Glutamatergic neuron (in vitro differentiated cells): ENCODE measurements at regions not wholly inside any gene's neighbourhood (a gene's known extent, or its start where the extent isn't known, plus 50 kb on each side); places are given as distances from the start of the nearest gene placed in this dataset.

Experiments used
- DNase-seq: peaks from one replicate; pipeline ENCODE4 v3.0.0; 2022
- H3K27ac Mint-ChIP-seq: one replicate; pipeline ENCODE4 v1.8.0; 2020; ENCODE audit warnings: mild to moderate bottlenecking, mixed read lengths, inconsistent platforms; ENCODE audit not compliant: unreplicated experiment
- H3K27me3 Mint-ChIP-seq: one replicate; pipeline ENCODE4 v1.8.0; 2020; ENCODE audit warnings: mild to moderate bottlenecking, moderate library complexity, mixed read lengths, inconsistent platforms; ENCODE audit not compliant: unreplicated experiment
- H3K36me3 Mint-ChIP-seq: one replicate; pipeline ENCODE4 v1.8.0; 2020; ENCODE audit warnings: mild to moderate bottlenecking, mixed read lengths, inconsistent platforms; ENCODE audit not compliant: unreplicated experiment
- H3K4me1 Mint-ChIP-seq: one replicate; pipeline ENCODE4 v1.8.0; 2020; ENCODE audit warnings: mild to moderate bottlenecking, low read depth, mixed read lengths, inconsistent platforms; ENCODE audit not compliant: unreplicated experiment
- H3K4me3 Mint-ChIP-seq: one replicate; pipeline ENCODE4 v1.8.0; 2020; ENCODE audit warnings: mild to moderate bottlenecking, mixed read lengths, inconsistent platforms; ENCODE audit not compliant: unreplicated experiment
- H3K9me3 Mint-ChIP-seq: one replicate; pipeline ENCODE4 v1.8.0; 2020; ENCODE audit warnings: mild to moderate bottlenecking, moderate library complexity, mixed read lengths, inconsistent platforms; ENCODE audit not compliant: unreplicated experiment
- TF ChIP-seq, protein P1 (sequence below): fragments of 200-600 bp; sonication (generic); IDR thresholded peaks from one replicate; pipeline ENCODE4 v1.5.0; 2021; ENCODE audit not compliant: partially characterized antibody, unreplicated experiment

GRCh38 chr22:26743149-26743548, 85.8 kb downstream of the MIAT start:
- Mint-ChIP-seq H3K27ac (no peak overlapping the region), H3K4me1 (no peaks in the 10 kb centered on the region), H3K4me3 (no peak overlapping the region), H3K27me3 (no peaks in the 10 kb centered on the region), H3K9me3 (no peaks in the 10 kb centered on the region), H3K36me3 (no peaks in the 10 kb centered on the region)
- TF ChIP-seq, protein P1, sequence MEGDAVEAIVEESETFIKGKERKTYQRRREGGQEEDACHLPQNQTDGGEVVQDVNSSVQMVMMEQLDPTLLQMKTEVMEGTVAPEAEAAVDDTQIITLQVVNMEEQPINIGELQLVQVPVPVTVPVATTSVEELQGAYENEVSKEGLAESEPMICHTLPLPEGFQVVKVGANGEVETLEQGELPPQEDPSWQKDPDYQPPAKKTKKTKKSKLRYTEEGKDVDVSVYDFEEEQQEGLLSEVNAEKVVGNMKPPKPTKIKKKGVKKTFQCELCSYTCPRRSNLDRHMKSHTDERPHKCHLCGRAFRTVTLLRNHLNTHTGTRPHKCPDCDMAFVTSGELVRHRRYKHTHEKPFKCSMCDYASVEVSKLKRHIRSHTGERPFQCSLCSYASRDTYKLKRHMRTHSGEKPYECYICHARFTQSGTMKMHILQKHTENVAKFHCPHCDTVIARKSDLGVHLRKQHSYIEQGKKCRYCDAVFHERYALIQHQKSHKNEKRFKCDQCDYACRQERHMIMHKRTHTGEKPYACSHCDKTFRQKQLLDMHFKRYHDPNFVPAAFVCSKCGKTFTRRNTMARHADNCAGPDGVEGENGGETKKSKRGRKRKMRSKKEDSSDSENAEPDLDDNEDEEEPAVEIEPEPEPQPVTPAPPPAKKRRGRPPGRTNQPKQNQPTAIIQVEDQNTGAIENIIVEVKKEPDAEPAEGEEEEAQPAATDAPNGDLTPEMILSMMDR = no peak
- DNase-seq = no peak

DNA sequence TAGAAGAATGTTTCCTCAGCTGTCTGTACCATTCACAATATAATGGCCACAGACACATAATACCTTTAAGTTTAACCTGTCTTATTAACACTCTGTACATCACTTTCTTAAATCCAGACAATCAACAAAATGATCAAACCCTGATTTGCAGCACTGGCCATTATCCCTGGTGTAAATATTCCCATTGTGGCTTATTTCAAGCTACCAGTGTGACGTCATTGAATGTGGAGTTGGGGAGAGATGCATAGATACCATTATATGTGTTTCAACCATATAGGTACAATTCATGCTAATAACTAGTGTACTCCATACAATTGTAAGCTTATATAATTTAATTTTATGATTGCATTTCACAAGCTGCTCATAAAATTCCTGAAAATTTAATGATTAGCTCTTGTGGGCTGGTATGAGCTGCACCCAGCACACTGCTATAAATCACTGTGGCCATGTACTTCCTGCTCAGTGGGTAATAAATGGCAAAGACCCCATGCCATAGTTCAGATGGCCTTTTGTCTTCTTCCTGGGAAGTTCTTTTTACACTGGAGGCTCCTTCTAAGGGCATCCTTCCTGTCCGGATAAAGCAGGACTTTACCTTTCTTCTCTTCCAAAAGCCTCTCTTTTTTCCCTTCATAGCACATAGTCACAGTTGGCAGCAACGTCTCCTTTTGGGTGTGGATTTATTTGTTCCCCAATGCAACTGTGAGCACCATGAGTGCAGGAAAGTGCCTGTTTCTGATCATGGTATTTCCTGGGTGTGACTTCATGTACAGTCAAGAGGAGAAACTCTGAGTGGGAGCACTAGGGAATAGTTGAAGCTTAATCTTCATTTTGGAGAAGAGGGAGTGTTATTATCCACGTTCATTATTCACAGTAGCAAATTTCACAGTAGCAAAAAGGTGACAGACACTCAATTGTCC, 87.8 kb downstream of the MIAT start:
- TF ChIP-seq, protein P1 = no peak
- H3K27ac Mint-ChIP-seq = no peak overlapping the region
- H3K4me3 Mint-ChIP-seq = no peak overlapping the region
- peaks cover 2% of the 10 kb centered on the region for H3K27me3 Mint-ChIP-seq
- no peaks in the 10 kb centered on the region for H3K36me3 Mint-ChIP-seq
- no peaks in the 10 kb centered on the region for H3K9me3 Mint-ChIP-seq
- DNase-seq = no peak
- no peaks in the 10 kb centered on the region for H3K4me1 Mint-ChIP-seq

DNA sequence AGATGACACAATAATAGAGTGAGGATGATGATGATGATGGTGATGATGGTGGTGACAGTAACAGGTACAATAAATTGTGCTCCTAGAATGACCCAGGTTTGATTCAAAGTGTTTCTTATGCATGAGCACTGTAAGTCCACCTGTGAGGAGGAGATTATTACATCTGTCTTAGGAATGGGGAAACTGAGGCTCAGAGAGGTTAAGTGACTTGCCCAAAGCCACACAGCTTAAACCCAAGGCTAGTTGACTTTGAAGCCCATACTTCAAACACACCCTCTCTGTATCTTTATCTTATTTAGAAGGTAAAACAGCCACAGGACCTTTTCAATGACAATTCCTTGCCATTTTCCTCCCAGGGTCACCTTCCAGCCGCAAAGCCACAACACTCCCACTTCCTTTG, 88.9 kb downstream of the MIAT start:
- peaks cover 2% of the 10 kb centered on the region for H3K27me3 Mint-ChIP-seq
- H3K36me3 Mint-ChIP-seq = no peaks in the 10 kb centered on the region
- no peak overlapping the region for H3K27ac Mint-ChIP-seq
- TF ChIP-seq, protein P1 = no peak
- no peak overlapping the region for H3K4me3 Mint-ChIP-seq
- no peaks in the 10 kb centered on the region for H3K9me3 Mint-ChIP-seq
- no peak for DNase-seq
- H3K4me1 Mint-ChIP-seq = no peaks in the 10 kb centered on the region

GRCh38 chr22:26748845-26749244, 91.5 kb downstream of the MIAT start:
- H3K27me3 Mint-ChIP-seq = peaks cover 2% of the 10 kb centered on the region
- H3K27ac Mint-ChIP-seq = no peak overlapping the region
- DNase-seq = no peak
- no peaks in the 10 kb centered on the region for H3K9me3 Mint-ChIP-seq
- TF ChIP-seq, protein P1 = no peak
- no peaks in the 10 kb centered on the region for H3K4me1 Mint-ChIP-seq
- no peak overlapping the region for H3K4me3 Mint-ChIP-seq
- no peaks in the 10 kb centered on the region for H3K36me3 Mint-ChIP-seq

DNA sequence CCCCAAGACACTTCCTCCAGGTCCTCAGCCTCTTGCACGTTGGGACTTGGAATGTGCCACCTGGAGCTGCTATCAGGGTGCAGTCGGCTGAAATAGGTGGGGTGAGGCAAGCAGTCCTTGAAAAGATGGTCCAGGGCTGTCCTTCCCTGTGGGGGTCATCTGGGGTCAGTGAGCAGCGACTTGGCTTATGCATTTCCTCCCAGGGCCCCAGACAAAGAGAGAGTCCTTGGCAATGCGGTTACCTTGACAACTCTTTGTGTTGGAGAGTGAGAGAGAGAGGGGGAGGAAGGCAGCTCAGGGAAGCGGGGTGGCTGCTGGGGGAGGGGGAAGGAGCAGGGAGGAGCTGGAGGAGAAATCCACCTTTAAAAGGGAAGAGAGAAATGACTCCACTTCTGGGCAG, 93.8 kb downstream of the MIAT start:
- Mint-ChIP-seq H3K4me1 (no peaks in the 10 kb centered on the region), H3K27me3 (peaks cover 2% of the 10 kb centered on the region), H3K4me3 (no peak overlapping the region), H3K9me3 (no peaks in the 10 kb centered on the region), H3K36me3 (no peaks in the 10 kb centered on the region), H3K27ac (no peak overlapping the region)
- DNase-seq = no peak
- TF ChIP-seq, protein P1 = no peak
